Endothelial cell of umbilical vein (primary cell): ENCODE measurements at regions not wholly inside any gene's neighbourhood (a gene's known extent, or its start where the extent isn't known, plus 50 kb on each side); places are given as distances from the start of the nearest gene placed in this dataset.

Experiments
- BruUV-seq: library from RNA; stranded (reverse); fragments of 400-500 nt; replicated peaks from 2 replicates; lab custom pipeline; 2021; lab: Mats Ljungman, UMichigan
- CTCF ChIA-PET: fragments of 300-600, 350-600 bp; sonication (Branson Sonifier 250); formaldehyde crosslinking; loops from one replicate; lab custom pipeline; 2021; ENCODE audit warnings: antibody characterized with exemption, inconsistent platforms; lab: Charles Lee
- POLR2A ChIA-PET: fragments of 300-600, 350-600 bp; sonication (Branson Sonifier 250); formaldehyde crosslinking; loops from one replicate; lab custom pipeline; 2021; ENCODE audit warnings: antibody characterized with exemption, inconsistent platforms; lab: Charles Lee
- DNase-seq: peaks from one replicate; pipeline ENCODE4 v3.0.0-alpha.2; 2011; ENCODE audit warnings: low read depth, low spot score
- FAIRE-seq: peaks from 2 replicates; lab custom pipeline; 2011; peaks lifted over from hg19 to GRCh38; lab: Jason Lieb, UNC
- H2AFZ ChIP-seq: 2 replicates; pipeline ENCODE4 v1.6.0; 2012; ENCODE audit warnings: low read depth, low read length, control low read depth, inconsistent platforms
- H3K27ac ChIP-seq: 2 replicates; pipeline ENCODE4 v1.5.1; 2011; ENCODE audit warnings: low read depth, mild to moderate bottlenecking, control low read depth, low read length, moderate library complexity; ENCODE audit not compliant: insufficient read depth
- H3K27me3 ChIP-seq, 2 experiments: 2 replicates each; pipeline versions ENCODE4 v1.6.0 to v1.6.1; 2011; ENCODE audit warnings: low read length in 2 of 2, mixed read lengths in 1 of 2; ENCODE audit not compliant: control insufficient read depth in 2 of 2, insufficient read depth in 2 of 2
- H3K36me3 ChIP-seq, 2 experiments: 2 replicates in 1 of 2; 3 replicates in 1 of 2; pipeline ENCODE4 v1.5.1; 2011; ENCODE audit warnings: low read length in 2 of 2, mild to moderate bottlenecking in 1 of 2, moderate library complexity in 1 of 2; ENCODE audit not compliant: control insufficient read depth in 2 of 2, insufficient read depth in 2 of 2; ENCODE audit errors: extremely low read depth in 1 of 2
- H3K4me1 ChIP-seq: 3 replicates; pipeline ENCODE4 v1.5.1; 2011; ENCODE audit warnings: mild to moderate bottlenecking, low read length; ENCODE audit not compliant: control insufficient read depth, insufficient read depth; ENCODE audit errors: extremely low read depth
- H3K4me2 ChIP-seq: 2 replicates; pipeline ENCODE4 v1.6.1; 2011; ENCODE audit warnings: low read length, control low read depth, mixed read lengths; ENCODE audit not compliant: insufficient read depth
- H3K4me3 ChIP-seq, 3 experiments: fragments of 200-600 bp in 1 of 3; sonication (generic), shearing (Covaris generic) in 1 of 3; replicated peaks in 1 of 3; 2 replicates each; pipeline ENCODE4 v1.5.1; 2011 to 2016; ENCODE audit warnings: control low read depth in 3 of 3, low read length in 3 of 3, mild to moderate bottlenecking in 2 of 3, inconsistent platforms in 1 of 3, low read depth in 1 of 3, moderate library complexity in 1 of 3; ENCODE audit not compliant: insufficient read depth in 1 of 3
- H3K79me2 ChIP-seq: 2 replicates; pipeline ENCODE4 v1.6.0; 2012; ENCODE audit warnings: low read length, inconsistent platforms; ENCODE audit not compliant: control insufficient read depth, insufficient read depth
- H3K9ac ChIP-seq: replicated peaks from 2 replicates; pipeline ENCODE3; 2011; ENCODE audit warnings: low read length, control low read depth; ENCODE audit not compliant: insufficient read depth; ENCODE audit errors: extremely low read depth
- H3K9me1 ChIP-seq: replicated peaks from 3 replicates; pipeline ENCODE4 v1.6.0; 2011; ENCODE audit warnings: mild to moderate bottlenecking, low read length; ENCODE audit not compliant: control insufficient read depth, insufficient read depth; ENCODE audit errors: extremely low read depth
- H3K9me3 ChIP-seq: replicated peaks from 2 replicates; pipeline ENCODE4 v1.5.1; 2012; ENCODE audit warnings: low read length, inconsistent platforms; ENCODE audit not compliant: control insufficient read depth, insufficient read depth
- H4K20me1 ChIP-seq: replicated peaks from 2 replicates; pipeline ENCODE3; 2011; ENCODE audit warnings: mild to moderate bottlenecking, low read length; ENCODE audit not compliant: control insufficient read depth, insufficient read depth; ENCODE audit errors: extremely low read depth
- CTCF ChIP-seq, 2 donors: IDR thresholded peaks; 1 replicate in 1 of 2; 2 replicates in 1 of 2; pipeline ENCODE4 v1.5.1; 2011; ENCODE audit warnings: low read length in 2 of 2, mild to moderate bottlenecking in 2 of 2, moderate library complexity in 2 of 2, control low read depth in 1 of 2, inconsistent platforms in 1 of 2, low read depth in 1 of 2; ENCODE audit not compliant: insufficient read depth in 1 of 2; ENCODE audit errors: extremely low read depth in 1 of 2
- EZH2 ChIP-seq: IDR thresholded peaks from 2 replicates; pipeline ENCODE4 v1.6.1; 2012; ENCODE audit warnings: borderline replicate concordance, low read depth, mild to moderate bottlenecking, moderate library complexity, low read length, inconsistent platforms; ENCODE audit not compliant: severe bottlenecking
- FOS ChIP-seq: IDR thresholded peaks from 2 replicates; pipeline ENCODE4 v1.6.1; 2011; ENCODE audit warnings: mild to moderate bottlenecking, low read length, moderate library complexity, borderline replicate concordance; ENCODE audit not compliant: insufficient read depth
- GATA2 ChIP-seq: IDR thresholded peaks from 2 replicates; pipeline ENCODE4 v1.7.0; 2011; ENCODE audit warnings: low read depth, mild to moderate bottlenecking, moderate library complexity, mixed read lengths, low read length; ENCODE audit not compliant: insufficient read length, insufficient read depth
- JUN ChIP-seq: IDR thresholded peaks from 2 replicates; pipeline ENCODE4 v1.6.1; 2011; ENCODE audit warnings: borderline replicate concordance, low read depth; ENCODE audit not compliant: insufficient read length, insufficient read depth
- MAX ChIP-seq: IDR thresholded peaks from 2 replicates; pipeline ENCODE4 v1.6.1; 2011; ENCODE audit not compliant: insufficient read depth, insufficient read length
- MYC ChIP-seq: IDR thresholded peaks from one replicate; pipeline ENCODE4 v1.6.1; 2011; ENCODE audit warnings: mild to moderate bottlenecking, low read depth, low read length
- POLR2A ChIP-seq: IDR thresholded peaks from 2 replicates; pipeline ENCODE4 v1.6.1; 2012; ENCODE audit warnings: low read depth, mild to moderate bottlenecking, control low read depth, low read length
- POLR2AphosphoS5 ChIP-seq: IDR thresholded peaks from 2 replicates; pipeline ENCODE4 v1.6.1; 2012; ENCODE audit warnings: low read depth, mild to moderate bottlenecking, control low read depth, low read length, moderate library complexity; ENCODE audit not compliant: insufficient read depth
- dilution Hi-C: fragments of 300-500 bp; cut with MboI; formaldehyde crosslinking; loops from one replicate; pipeline ENCODE4 v1.15.0; 2019; ENCODE audit warnings: low sequenced_read_pairs; ENCODE audit not compliant: extremely low pct_ligation_motif_present
- intact Hi-C: fragments of 100-400 bp; cut with micrococcal nuclease; formaldehyde crosslinking; loops from one replicate; pipeline ENCODE4 v1.10.0; 2022

- intact Hi-C loops (no loop called here), dilution Hi-C loops (no loop called here)
- Histone ChIP-seq H3K9ac (no peak overlapping the region), H3K4me3 (no peak overlapping the region), H3K9me1 (no peaks in the 10 kb centered on the region), H3K4me1 (no peaks in the 10 kb centered on the region), H3K4me2 (no peak overlapping the region), H2AFZ (no peak overlapping the region), H3K27ac (no peak overlapping the region), H3K79me2 (no peaks in the 10 kb centered on the region), H3K36me3 (no peaks in the 10 kb centered on the region), H3K27me3 (peaks cover 6 to 9% of the 10 kb centered on the region in 2 experiments), H4K20me1 (no peaks in the 10 kb centered on the region), H3K9me3 (no peaks in the 10 kb centered on the region)
- ChIA-PET POLR2A (no interaction called here), CTCF (no interaction called here)
- no peak for TF ChIP-seq MAX
- no peak for TF ChIP-seq FOS
- no peak for TF ChIP-seq GATA2
- no peak for TF ChIP-seq POLR2AphosphoS5
- no peak for TF ChIP-seq MYC
- TF ChIP-seq CTCF (IDR thresholded peaks at IDR 0.05; ENCODE audit: extremely low read depth in 1 of 2, insufficient read depth in 1 of 2, low read depth in 1 of 2, low read length in 2 of 2) = no peak
- TF ChIP-seq EZH2 = no peak
- TF ChIP-seq POLR2A = no peak
- no peak for TF ChIP-seq JUN
- no TSS peak for BruUV-seq
- DNase-seq (no peak), FAIRE-seq (no peak)
These were observed 140.3 kb upstream of the RET start for GRCh38 chr10:42936580-42936979.
